SK-N-SH treated with all-trans-retinoic acid at 6 μM for 48 hours (cell line): ENCODE measurements at regions not wholly inside any gene's neighbourhood (a gene's known extent, or its start where the extent isn't known, plus 50 kb on each side); places are given as distances from the start of the nearest gene placed in this dataset.

Experiments
- CSDC2 ChIP-seq: fragments of 250-450 bp; sonication (Bioruptor Pico); IDR thresholded peaks from 2 replicates; pipeline ENCODE4 v1.5.0; 2020; ENCODE audit warnings: mild to moderate bottlenecking, moderate library complexity
- ESRRG ChIP-seq: fragments of 250-450 bp; sonication (Bioruptor Pico); IDR thresholded peaks from 2 replicates; pipeline ENCODE4 v1.6.1; 2021; ENCODE audit warnings: mild to moderate bottlenecking
- ISL1 ChIP-seq: fragments of 250-450 bp; sonication (Bioruptor Pico); IDR thresholded peaks from 2 replicates; pipeline ENCODE4 v2.1.2; 2022; ENCODE audit warnings: mild to moderate bottlenecking, moderate library complexity
- OSR1 ChIP-seq: fragments of 250-450 bp; sonication (Bioruptor Pico); IDR thresholded peaks from 2 replicates; pipeline ENCODE4 v1.8.0; 2022; ENCODE audit warnings: moderate library complexity, mild to moderate bottlenecking, inconsistent platforms
- RARB ChIP-seq: fragments of 250-450 bp; sonication (Bioruptor Pico); IDR thresholded peaks from 2 replicates; pipeline ENCODE4 v1.8.0; 2021; ENCODE audit warnings: mild to moderate bottlenecking, moderate library complexity
- TOX ChIP-seq: fragments of 250-450 bp; sonication (Bioruptor Pico); IDR thresholded peaks from 2 replicates; pipeline ENCODE4 v1.8.0; 2021; ENCODE audit warnings: mild to moderate bottlenecking, moderate library complexity, borderline replicate concordance
- TF ChIP-seq, protein P1 (sequence below): fragments of 250-450 bp; sonication (Bioruptor Pico); IDR thresholded peaks from 2 replicates; pipeline ENCODE4 v1.8.0; 2020; ENCODE audit warnings: mild to moderate bottlenecking, moderate library complexity, borderline replicate concordance
- TF ChIP-seq, protein P2 (sequence below): fragments of 250-450 bp; sonication (Bioruptor Pico); IDR thresholded peaks from 2 replicates; pipeline ENCODE4 v1.8.0; 2021; ENCODE audit warnings: low read depth, mild to moderate bottlenecking, moderate library complexity, borderline replicate concordance

DNA sequence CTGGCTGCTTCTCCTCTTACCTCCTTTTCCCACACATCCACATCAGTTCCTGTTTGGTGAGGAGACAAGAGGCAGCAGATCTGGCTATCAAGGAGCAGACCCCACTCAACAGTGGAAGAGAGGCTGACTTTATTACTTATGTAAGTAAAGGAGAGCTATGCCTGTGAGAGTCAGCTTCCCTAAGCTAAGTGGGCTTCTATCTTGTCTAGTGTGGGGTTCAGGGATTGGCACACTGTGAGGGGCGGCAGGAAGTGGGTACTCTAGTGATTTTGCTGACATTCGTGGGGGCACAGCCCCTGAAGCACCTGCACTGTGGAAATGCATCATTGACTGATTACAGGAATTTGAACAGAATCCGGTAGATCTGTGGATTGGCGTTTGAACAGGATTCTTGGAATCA is 163.5 kb upstream of the IRX1 start:
- TF ChIP-seq CSDC2, result no peak
- TF ChIP-seq, protein P1, sequence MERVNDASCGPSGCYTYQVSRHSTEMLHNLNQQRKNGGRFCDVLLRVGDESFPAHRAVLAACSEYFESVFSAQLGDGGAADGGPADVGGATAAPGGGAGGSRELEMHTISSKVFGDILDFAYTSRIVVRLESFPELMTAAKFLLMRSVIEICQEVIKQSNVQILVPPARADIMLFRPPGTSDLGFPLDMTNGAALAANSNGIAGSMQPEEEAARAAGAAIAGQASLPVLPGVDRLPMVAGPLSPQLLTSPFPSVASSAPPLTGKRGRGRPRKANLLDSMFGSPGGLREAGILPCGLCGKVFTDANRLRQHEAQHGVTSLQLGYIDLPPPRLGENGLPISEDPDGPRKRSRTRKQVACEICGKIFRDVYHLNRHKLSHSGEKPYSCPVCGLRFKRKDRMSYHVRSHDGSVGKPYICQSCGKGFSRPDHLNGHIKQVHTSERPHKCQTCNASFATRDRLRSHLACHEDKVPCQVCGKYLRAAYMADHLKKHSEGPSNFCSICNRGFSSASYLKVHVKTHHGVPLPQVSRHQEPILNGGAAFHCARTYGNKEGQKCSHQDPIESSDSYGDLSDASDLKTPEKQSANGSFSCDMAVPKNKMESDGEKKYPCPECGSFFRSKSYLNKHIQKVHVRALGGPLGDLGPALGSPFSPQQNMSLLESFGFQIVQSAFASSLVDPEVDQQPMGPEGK (CRISPR knock-in tag), result no peak
- TF ChIP-seq TOX (CRISPR knock-in tag), result no peak
- TF ChIP-seq RARB (CRISPR knock-in tag), result no peak
- TF ChIP-seq, protein P2, sequence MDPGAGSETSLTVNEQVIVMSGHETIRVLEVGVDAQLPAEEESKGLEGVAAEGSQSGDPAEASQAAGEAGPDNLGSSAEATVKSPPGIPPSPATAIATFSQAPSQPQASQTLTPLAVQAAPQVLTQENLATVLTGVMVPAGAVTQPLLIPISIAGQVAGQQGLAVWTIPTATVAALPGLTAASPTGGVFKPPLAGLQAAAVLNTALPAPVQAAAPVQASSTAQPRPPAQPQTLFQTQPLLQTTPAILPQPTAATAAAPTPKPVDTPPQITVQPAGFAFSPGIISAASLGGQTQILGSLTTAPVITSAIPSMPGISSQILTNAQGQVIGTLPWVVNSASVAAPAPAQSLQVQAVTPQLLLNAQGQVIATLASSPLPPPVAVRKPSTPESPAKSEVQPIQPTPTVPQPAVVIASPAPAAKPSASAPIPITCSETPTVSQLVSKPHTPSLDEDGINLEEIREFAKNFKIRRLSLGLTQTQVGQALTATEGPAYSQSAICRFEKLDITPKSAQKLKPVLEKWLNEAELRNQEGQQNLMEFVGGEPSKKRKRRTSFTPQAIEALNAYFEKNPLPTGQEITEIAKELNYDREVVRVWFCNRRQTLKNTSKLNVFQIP, result no peak
- TF ChIP-seq ISL1 (CRISPR knock-in tag), result no peak
- no peak for TF ChIP-seq OSR1 (CRISPR knock-in tag)
- TF ChIP-seq ESRRG (CRISPR knock-in tag), result no peak
